Esophagus squamous epithelium (tissue), 4 donors: ENCODE measurements at regions not wholly inside any gene's neighbourhood (a gene's known extent, or its start where the extent isn't known, plus 50 kb on each side); places are given as distances from the start of the nearest gene placed in this dataset.

Experiments
- CTCF ChIP-seq, 6 experiments: fragments of 450-650 bp in 4 of 6; fragments of 200-600 bp in 2 of 6; sonication (generic) in 2 of 6; IDR thresholded peaks; one replicate each; pipeline ENCODE4 v1.5.1; 2016 to 2019; ENCODE audit warnings: antibody characterized with exemption in 6 of 6, mild to moderate bottlenecking in 4 of 6, moderate library complexity in 4 of 6
- POLR2A ChIP-seq, 4 donors: fragments of 450-650 bp; IDR thresholded peaks; one replicate each; pipeline ENCODE4 v1.6.1; 2017; ENCODE audit warnings: antibody characterized with exemption in 4 of 4, mild to moderate bottlenecking in 4 of 4, moderate library complexity in 3 of 4

DNA sequence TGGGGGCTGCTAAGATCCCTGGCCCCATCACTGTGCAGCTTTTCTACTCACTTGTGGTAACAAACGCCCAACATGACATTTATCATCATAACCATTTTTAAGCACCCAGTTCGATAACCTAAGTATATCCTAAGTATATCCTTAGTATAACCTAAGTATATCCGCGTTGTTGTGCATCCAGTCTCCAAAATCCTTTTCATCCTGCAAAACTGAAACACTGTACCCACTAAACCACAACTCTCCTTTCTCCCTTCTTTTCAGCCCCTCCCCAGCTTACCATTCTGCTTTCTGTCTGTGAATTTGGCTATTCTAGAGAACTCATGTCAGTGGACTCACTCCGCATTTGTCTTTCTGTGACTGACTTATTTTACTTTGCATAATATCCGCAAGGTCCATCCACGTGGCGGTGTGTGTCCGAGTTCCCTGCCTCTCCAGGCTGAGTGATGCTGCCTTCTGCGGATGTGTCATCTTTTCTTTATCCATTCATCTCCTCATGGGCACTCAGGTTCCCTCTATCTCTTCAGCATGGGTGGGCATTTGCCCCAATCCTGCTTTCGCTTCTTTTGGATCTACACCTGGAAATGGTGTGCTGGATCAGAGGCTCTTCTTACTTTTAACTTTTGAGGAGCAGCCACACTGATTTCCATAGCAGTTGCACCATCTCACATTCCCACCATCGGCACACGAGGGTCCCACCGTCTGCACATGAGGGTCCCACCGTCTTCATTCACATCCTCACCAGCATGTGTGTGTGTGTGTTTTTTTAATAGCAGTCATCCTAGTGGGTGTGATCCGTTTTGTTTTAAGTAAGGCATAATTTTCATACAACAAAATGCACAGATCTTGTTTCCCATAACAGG, 82.4 kb upstream of the CLDN5 start:
- TF ChIP-seq CTCF (IDR thresholded peaks at IDR 0.05) (no peak), POLR2A (IDR thresholded peaks at IDR 0.05) (no peak)
